C1 segment of cervical spinal cord (tissue), 14 donors: ENCODE measurements at regions not wholly inside any gene's neighbourhood (a gene's known extent, or its start where the extent isn't known, plus 50 kb on each side); places are given as distances from the start of the nearest gene placed in this dataset.
A peak's percentile ranks its signal among the peaks of the same experiment; 100 is the strongest.

Experiments used
- DNase-seq, 14 donors: peaks; one replicate each; lab custom pipeline; 2025; lab: John Stamatoyannopoulos, UW

- DNase-seq = no peak
Measured at GRCh38 chr15:77713281-77713680, 80.6 kb upstream of the LINGO1 start.

GRCh38 chr15:77712438-77712837 is 79.7 kb upstream of the LINGO1 start:
- DNase-seq = no peak

- peak in 5 of 14 donors; percentile 4 to 90 (median 12) for DNase-seq
Measured at GRCh38 chr15:77710637-77711036, 77.9 kb upstream of the LINGO1 start.

GRCh38 chr15:77710206-77710605 is 77.5 kb upstream of the LINGO1 start:
- DNase-seq = peak in 1 of 14 donors; percentile 78

GRCh38 chr15:77709135-77709886 is 76.6 kb upstream of the LINGO1 start:
- DNase-seq = no peak

GRCh38 chr15:77706482-77707244 is 74.0 kb upstream of the LINGO1 start:
- peak in 1 of 14 donors; percentile 16 for DNase-seq

GRCh38 chr15:77702211-77702957 is 69.7 kb upstream of the LINGO1 start:
- no peak for DNase-seq

GRCh38 chr15:77698481-77698880 is 65.8 kb upstream of the LINGO1 start:
- DNase-seq = no peak

GRCh38 chr15:77697893-77698292 is 65.2 kb upstream of the LINGO1 start:
- DNase-seq = no peak

- no peak for DNase-seq
Measured at GRCh38 chr15:77696871-77697270, 64.2 kb upstream of the LINGO1 start.

- DNase-seq = no peak
Measured at GRCh38 chr15:77695961-77696582, 63.4 kb upstream of the LINGO1 start.

GRCh38 chr15:77695548-77695947 is 62.8 kb upstream of the LINGO1 start:
- DNase-seq = no peak

- no peak for DNase-seq
Measured at GRCh38 chr15:77693576-77693975, 60.9 kb upstream of the LINGO1 start.

- DNase-seq = no peak
Measured at GRCh38 chr15:77692614-77693013, 59.9 kb upstream of the LINGO1 start.

GRCh38 chr15:77691607-77692006 is 58.9 kb upstream of the LINGO1 start:
- DNase-seq = no peak

GRCh38 chr15:77689821-77690220 is 57.1 kb upstream of the LINGO1 start:
- no peak for DNase-seq

- no peak for DNase-seq
Measured at GRCh38 chr15:77688693-77689092, 56.0 kb upstream of the LINGO1 start.

GRCh38 chr15:77688266-77688665 is 55.6 kb upstream of the LINGO1 start:
- DNase-seq = no peak

GRCh38 chr15:77685082-77685815 is 52.5 kb upstream of the LINGO1 start:
- DNase-seq = no peak

- DNase-seq = no peak
Measured at GRCh38 chr15:77684341-77685081, 51.8 kb upstream of the LINGO1 start.
